OCI-LY3 (cell line): ENCODE measurements at regions not wholly inside any gene's neighbourhood (a gene's known extent, or its start where the extent isn't known, plus 50 kb on each side); places are given as distances from the start of the nearest gene placed in this dataset.

Source experiments
- EZH2phosphoT487 ChIP-seq: fragments of 200-600 bp; shearing (Covaris generic); IDR thresholded peaks from 2 replicates; pipeline ENCODE4 v1.6.1; 2018; ENCODE audit warnings: antibody characterized with exemption, mixed run types, low read depth
- TF ChIP-seq, protein P1 (sequence below): fragments of 200-600, 300-600 bp; sonication (generic); IDR thresholded peaks from 2 replicates; pipeline ENCODE4 v1.5.1; 2014; ENCODE audit warnings: antibody characterized with exemption, low read length, low read depth

DNA sequence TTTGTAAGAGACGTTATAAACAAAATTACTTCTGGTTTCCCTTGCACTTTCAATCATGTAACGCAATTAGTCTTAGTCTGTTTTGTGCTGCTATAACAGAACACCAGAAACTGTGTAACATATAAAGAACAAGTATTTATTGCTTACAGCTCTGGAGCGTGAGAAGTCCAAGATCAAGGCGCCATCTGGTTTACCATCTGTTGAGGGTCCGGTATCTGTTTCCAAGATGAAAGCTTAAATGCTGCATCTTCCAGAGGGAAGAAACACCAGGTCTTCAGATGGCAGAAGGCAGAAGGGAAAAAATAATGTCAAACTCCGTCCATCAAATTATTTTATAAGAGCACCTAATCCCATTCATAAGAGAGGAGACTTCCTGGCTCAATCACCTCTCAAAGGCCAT, 474.1 kb downstream of the PDGFC start:
- TF ChIP-seq, protein P1, sequence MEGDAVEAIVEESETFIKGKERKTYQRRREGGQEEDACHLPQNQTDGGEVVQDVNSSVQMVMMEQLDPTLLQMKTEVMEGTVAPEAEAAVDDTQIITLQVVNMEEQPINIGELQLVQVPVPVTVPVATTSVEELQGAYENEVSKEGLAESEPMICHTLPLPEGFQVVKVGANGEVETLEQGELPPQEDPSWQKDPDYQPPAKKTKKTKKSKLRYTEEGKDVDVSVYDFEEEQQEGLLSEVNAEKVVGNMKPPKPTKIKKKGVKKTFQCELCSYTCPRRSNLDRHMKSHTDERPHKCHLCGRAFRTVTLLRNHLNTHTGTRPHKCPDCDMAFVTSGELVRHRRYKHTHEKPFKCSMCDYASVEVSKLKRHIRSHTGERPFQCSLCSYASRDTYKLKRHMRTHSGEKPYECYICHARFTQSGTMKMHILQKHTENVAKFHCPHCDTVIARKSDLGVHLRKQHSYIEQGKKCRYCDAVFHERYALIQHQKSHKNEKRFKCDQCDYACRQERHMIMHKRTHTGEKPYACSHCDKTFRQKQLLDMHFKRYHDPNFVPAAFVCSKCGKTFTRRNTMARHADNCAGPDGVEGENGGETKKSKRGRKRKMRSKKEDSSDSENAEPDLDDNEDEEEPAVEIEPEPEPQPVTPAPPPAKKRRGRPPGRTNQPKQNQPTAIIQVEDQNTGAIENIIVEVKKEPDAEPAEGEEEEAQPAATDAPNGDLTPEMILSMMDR: no peak
- no peak for TF ChIP-seq EZH2phosphoT487
